Hippocampal formation (tissue), 2 donors: ENCODE measurements at regions not wholly inside any gene's neighbourhood (a gene's known extent, or its start where the extent isn't known, plus 50 kb on each side); places are given as distances from the start of the nearest gene placed in this dataset.
"Not testable (repeated sequence)": the region's sequence is repeated elsewhere in the genome, so short reads cannot be mapped to it uniquely, and the experiment has no call there.

Experiments
- DNase-seq, 2 donors: peaks; one replicate each; lab custom pipeline; 2025; lab: John Stamatoyannopoulos, UW

DNA sequence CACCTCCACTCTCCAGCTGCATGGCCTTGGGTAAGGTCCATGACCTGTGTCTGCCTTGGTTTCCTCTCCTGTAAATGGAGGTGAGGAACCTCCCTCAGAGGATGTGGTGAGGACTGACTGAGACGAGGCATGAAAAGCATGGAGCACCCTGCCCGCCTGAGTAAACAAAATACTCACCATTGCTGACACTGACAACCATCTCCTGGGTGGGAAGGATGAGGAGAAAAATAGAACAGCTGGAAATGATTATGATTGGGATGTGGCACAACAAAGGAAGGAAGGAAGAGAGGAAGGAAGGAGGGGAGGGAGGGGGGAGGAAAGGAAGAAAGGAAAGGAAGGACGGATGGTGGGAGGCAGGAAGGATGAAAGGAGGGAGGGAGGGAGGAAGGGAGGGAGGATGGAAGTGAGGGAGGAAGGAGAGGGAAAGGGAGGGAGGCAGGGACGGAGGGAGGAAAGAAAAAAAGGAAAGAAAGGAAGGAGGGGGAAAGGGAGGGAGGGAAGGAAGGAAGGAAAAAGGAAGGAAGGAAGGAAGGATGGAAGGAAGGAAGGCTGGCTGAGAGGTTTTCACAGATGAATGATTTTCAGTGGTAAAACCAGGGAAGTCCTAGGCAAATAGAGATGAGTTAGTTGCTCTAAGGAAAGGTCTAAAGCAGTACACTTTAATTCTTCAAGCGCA lies 276.5 kb upstream of the XYLT1 start:
- no peak for DNase-seq

DNA sequence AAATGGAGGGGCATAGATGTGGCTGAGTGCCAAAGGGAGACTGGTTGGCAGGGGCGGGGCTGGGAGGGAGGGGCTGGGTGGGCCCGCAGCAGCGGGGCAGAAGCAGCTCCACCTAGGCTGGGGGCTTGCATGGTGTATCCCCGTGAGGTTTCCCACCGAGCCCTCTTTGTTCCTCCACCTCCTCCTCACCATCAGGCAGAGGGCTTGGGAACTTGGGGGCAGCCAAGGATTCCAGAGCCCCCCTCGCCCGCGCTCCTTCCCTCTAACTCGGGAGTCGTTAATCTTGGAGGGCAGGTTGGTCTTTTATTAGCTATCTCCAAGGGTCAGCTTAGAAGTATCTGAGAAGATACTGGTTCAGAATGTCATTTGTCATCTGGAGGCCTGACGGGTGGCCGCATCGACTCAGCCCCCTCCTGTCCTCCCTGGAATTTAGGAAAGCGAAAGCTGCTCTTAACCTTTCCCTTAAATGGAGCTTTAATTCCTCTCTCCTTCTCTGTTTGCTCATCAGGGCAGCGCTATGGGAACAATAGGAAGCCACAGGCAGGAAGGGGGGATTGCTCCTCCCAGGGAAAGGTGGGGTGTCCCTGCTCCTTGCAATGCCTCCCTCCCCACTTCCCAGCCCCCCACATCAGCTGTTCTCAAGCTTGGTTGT lies 274.3 kb upstream of the XYLT1 start:
- DNase-seq, result no peak

DNA sequence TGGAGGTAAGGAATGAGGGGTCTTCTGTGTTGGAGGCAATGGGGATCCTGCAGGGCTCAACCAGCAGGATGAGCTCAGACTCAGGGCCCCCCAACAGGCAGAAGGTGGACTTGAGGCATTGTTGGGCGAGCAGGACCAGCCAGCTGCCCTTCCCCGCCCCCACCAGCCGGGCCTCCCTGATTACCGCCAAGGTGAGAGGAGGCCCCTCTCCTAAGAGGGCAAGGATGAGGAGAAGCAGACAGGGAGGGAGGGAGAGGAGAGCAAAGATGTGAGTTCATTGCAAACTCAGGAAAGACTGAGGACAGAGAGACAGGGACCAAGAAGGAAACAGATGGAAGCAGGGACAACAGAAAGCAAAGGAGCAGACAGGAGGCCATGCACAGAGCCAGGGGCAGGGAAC lies 272.8 kb upstream of the XYLT1 start:
- DNase-seq, result no peak

DNA sequence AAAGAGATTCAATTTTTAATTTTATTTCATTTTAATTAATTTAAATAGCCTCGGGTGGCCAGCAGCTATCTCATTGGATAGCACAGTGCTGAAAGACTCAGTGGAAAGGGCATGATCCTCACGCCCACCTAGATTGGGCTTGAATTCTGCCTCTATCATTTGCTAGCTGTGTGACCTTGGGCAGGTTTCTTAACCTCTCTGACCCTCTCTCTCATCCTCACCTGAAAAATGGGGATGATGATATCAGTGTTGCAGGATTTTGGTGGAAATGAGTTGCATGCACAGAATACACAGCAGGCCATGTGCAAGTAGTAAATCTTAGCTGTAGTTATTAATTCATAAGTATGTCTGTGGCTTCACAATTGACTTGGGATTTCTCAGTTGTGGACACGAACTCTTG lies 272.4 kb upstream of the XYLT1 start:
- DNase-seq, result no peak

DNA sequence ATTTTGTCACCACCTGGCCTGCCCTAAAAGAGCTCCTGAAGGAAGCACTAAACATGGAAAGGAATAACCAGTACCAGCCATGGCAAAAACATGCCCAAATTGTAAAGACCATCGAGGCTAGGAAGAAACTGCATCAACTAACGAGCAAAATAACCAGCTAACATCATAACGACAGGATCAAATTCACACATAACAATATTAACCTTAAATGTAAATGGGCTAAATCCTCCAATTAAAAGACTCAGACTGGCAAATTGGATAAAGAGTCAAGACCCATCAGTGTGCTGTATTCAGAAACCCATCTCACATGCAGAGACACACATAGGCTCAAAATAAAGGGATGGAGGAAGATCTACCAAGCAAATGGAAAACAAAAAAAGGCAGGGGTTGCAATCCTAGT lies 264.3 kb upstream of the XYLT1 start:
- DNase-seq, result not testable (repeated sequence)

DNA sequence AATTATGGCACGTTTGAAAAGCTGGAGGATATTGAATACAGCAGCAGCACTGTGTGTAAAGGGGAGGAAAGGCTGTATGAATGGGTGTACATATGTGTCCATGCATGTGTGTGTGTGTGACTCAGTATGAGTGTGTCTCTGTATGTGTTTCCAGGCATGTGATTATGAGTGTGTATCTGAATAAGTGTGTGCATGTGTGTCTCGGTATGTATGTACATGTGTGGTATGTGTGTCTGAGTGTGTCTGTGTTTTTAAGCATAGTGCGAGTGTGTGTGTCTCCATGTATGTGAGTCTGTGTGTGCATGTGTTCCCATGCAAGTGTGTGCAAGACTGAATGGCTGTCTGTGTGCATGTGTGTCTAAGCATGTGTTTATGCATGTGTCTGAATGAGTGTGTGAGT lies 259.1 kb upstream of the XYLT1 start:
- DNase-seq, result no peak

DNA sequence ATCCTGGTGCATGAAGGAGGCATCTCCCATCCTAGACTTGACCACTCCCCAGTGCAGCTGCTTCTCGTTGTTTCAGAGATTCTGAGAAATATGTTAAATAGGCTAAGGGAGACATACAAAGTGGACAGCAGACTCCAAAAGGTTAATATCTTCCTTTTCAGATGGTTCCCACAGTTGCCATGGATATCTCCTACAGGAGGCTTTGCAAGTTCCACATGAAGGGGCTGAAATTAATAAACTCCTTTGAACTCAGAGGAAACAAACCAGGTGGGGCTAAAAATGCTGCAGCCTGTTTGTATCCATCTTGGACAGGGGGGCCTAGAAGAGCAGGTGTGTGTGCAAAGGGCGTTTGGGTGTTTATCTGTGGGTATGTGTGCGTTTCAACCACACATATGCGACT lies 257.4 kb upstream of the XYLT1 start:
- DNase-seq, result no peak

DNA sequence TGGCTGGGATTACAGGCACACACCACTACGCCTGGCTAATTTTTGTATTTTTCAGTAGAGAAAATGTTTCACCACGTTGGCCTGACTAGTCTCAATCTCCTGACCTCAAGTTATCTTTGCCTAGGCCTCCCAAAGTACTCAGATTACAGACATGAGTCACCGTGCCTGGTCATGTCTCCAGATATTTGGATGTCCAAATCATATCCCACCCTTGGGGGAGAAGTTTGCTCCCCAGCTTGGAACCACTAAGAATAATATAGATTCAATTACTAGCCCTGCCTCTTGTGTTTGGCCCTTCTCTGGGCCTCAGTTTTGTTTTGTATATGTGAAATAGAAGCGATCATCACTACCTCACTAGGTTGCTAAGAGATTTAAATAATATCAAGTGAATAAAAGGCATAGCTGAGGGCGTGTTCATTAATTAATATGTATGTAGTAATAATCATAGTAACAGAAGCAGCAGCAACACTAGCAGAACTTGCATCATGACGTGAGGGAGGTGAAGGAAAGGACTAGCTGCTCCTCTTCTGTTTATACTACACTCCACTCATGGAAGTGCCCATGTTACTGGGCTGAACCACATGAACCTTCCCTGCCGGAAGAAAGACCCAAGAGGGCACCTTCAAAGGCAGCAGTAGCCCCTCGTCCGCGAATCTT lies 253.6 kb upstream of the XYLT1 start:
- no peak for DNase-seq

DNA sequence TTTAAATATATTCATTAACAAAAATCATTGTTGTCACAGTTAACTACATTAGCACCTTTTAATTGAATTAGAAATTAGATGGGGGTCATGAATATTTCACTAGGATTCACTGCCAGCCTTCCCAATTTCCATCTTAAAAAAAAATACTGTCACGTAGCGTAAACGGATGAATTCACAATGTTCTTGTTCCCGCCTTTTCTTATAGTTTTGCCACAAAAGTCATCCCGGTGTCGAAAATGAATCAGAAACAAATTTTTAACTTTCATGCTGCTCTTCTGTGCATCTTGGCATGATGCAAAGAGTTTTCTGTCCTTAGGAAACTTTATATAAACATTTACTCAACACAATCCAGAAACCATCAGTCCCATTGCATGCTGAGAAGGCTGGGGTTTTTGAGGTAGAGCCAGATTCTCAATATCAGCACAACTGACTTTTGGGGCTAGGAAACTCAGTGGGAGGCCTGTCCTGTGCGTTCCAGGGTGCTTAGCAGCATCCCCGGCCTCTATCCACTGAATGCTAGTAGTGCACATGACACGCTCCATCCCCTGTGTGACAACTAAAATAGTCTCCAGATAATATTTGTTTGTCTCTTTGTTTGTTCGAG lies 252.9 kb upstream of the XYLT1 start:
- no peak for DNase-seq

DNA sequence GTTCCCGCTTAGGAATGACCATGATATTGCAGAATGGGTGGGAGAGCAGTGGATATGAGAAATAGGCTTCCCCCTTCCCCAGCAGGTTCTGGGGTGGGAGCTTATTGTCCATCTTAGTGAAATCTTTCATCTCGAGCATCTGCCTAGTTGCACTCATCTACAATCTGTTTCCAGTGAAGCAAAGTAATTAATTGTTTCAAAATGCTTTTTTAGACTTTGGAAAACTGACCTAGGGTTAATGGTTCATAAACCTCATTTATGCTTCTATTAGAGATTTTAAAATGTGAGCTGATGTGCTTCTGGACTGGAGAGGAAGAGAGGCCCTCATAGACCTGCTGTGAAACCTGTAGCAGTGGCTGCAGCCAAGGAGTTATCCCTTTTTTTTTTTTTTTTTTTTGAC lies 247.7 kb upstream of the XYLT1 start:
- DNase-seq, result no peak

DNA sequence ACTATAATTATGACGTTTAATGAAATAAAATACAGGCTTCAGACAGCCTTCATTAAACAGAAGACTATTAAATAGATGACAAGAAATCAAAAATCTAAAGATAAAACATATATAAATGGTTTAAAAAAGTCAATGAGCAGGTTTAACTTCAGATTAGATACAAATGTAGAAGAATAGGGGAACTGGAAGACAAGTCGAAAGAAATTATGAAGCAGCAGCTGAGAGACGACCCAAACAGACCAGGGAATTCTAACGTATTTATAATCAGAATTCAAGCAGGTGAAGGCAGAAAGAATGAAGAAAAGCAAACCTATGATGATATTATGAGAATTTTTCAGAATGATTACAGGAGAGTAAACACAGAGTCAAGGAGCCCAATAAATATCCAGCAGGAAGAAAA lies 235.1 kb upstream of the XYLT1 start:
- no peak for DNase-seq

DNA sequence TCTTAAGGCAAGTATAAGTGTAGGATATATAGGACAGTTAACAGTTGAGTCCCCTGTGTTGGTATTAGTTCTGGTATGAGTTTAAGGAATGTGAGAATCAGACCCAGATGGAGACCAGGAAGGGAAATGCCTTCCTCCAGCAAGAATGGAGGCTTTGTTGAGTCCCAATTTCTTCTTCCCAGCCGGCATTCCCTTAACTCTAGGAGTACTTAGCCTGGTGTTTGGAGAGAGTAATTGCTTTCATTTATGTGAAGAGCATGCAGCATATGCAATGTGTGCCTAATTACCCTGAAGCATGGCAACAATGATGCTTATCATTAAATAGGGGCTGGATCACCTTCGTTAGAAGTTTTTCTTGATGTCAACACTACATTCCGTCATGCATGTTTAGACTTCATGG lies 225.9 kb upstream of the XYLT1 start:
- no peak for DNase-seq

DNA sequence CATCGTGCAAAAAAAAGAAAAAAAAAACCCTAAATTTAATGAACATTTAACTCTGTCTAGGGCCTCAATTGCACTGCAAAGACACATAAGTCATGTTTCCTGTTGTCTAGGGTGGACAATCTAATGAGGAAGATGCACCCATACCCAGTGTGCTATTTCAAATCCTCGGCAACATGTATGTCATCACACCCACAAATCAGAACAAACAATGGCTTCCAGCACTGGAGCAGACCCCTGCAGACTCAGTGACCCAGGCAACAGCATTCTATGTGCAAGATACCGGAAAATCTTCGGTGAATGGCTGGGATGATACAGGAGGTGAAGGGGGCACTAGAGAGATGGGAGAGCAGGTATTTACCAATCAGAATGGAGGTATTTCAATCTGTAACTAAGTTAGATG lies 221.7 kb upstream of the XYLT1 start:
- no peak for DNase-seq

DNA sequence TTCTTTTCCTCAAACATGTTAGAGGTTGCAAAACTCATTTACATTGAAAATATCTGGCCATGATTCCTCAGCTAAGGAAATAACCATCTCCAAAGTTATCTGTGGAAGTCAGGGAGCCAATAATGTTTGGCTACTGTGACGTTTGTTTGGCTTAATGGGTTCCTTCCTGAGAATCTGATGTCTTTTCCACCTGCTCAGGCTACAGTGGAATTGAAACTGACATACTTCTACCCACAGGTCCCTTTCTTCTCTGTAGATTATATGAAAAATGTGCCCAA lies 221.1 kb upstream of the XYLT1 start:
- no peak for DNase-seq

DNA sequence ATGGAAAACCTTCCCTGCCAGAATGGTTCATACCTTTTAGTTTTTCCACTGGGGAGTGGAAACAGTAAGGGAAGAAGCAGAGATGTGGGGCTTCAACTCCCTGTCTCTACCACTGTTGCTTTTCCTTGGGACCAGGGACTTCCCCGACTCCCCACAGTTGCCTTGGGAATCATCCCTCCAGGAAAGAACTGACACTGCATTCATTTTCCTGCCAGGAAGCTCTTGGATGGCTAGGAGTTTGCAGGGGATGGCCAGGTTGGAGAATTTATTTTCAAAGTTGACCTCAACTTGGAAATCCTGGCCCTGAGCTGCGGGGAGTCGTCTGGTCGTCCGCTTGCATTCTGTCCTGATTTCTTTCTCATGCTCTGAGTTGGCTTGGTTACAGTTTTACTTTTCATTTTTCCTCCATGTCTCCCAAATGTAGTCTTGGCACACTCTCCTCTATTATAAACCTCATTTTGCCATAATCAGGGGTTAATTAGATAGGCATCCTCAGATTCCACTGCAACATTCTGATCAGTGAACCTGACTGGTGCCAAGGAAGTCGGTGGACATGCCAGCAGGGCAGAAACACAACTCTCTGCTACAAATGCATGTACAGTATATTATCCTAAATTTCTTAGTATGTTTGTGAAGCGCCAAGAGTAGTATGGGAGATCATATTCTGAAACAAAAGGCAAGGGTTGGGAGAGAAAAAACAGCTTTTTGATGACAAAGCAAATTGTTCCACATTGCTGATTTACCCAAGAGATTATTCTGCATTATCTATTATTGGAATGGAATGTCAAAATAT lies 220.5 kb upstream of the XYLT1 start:
- no peak for DNase-seq

DNA sequence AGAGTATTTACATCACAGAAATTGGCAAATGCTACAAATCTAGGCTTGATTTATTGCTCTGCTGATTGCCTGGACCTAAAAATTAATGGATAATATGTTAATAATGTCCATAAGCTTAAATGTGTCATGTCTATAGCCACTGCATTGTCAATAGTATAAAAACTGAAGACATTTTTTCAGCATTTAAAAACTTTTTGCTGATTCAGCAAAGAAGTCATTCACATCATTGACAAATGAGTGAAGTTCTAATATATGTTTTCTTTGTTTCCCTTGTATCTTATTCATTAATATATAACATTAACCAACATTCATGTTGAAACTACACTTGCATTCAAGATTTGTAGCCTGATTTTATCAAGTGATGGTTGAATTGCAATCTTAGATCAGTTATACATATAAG lies 214.7 kb upstream of the XYLT1 start:
- no peak for DNase-seq

DNA sequence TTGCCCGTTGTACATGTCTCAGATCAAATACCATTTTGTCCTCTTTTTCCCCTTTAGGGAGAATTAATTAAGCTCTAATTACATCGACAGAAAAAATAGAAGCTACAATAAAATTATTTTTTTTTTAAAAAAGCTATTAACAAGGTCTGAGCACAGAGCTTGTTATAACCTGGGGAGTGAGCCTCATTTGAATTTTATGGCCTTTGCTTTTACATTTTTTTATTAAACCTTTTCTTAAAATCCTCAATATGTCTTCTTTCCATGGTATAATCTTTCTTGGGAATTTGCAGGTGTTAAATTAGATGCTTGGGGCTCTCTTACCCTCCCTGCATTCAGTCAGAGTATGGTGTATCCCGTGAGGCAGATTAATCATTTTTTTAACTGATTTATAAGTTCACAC lies 212.5 kb upstream of the XYLT1 start:
- no peak for DNase-seq

DNA sequence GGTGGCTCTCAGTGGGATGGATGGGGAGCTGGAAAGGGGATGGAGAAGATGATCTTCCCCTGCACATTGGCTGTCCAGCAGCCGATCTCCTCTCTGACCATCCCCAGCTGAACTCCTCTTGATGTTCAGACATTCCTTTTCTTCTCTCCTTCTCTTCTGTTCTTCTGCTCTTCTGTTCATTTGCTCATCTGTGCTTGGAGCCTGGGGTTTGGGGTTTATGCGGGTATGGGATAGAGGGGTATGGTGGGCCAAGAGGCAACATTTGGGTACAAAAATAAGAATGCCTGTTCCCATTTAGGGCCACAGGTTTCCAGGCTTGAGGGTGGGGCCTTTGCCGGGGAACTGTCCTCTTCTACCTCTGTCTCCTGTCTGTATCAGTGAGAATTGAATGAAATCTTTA lies 205.4 kb upstream of the XYLT1 start:
- DNase-seq, result no peak

DNA sequence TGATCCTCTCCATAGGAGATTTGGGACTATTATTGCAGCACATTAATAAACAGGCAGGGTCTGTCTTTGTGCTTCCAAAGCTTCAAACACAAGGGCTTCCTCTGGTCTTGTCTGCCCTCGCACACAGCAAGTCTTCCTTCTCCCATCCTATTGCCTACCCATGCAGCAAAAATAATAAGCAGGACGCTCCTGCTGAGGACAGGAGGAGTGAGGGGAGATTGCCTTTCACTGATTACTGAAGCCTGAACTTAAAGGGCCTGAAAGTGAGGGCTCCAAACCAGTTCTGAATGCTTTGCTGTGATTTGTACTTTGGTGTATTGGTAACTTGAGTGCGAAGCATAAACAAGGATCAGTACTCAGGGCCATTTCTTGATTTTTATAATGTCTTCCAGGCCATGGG lies 197.6 kb upstream of the XYLT1 start:
- DNase-seq, result no peak

DNA sequence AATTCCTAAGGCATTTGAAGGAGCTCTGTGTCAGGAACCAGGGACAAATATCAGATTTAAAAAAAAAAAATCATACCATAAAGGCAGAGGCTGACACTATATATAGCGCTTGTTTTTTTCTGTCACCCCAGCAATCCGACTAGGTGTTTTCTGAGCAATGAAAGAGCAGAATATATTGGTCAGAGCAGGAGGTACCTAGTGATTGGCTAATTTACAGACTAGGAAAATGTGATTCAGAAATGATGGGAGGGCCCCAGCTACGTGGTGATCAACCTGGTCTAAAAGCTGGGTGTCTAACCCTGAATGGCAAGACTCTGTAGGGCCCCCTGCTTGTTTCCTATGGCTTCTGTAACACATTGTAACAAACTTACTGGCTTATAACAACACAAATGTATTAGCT lies 195.5 kb upstream of the XYLT1 start:
- DNase-seq, result no peak

DNA sequence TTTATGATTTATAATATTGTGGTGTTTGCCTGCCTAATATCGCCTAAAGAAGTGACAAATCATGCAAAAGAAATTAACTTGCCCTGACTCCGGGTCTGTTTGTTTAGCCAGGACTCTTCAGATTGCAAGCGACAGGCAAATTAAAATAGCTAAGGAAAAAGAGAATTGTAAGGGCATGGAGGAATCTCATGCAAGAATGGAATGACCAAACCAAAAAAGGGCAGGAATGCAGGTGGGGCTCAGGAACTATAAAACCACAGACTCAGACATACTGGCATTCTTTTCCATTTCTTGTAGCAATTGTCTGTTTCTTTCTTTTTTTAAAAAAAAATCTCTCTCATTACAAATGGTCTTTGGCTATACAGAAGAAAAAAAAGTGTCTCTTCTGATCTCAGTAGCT lies 188.1 kb upstream of the XYLT1 start:
- DNase-seq, result no peak

DNA sequence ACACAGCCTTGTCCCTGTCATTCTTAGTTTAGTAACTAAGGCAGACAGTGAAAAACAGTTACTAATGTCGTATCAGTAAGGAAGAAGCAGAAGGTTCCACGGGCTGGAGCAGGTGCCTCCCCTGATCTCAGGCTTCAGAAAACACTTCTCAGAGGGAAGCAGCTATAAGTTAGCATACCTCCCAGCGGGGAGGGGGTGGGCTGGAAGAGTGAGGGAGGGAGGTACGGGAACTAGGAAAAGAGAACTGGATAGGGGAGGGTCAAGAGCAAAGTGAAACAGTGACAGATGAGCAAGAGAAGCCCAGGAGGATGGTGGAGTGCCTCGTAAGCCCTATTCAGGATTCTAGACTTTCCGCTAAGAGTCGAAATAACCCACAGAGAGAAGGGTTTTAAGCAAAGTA lies 186.3 kb upstream of the XYLT1 start:
- DNase-seq, result no peak

DNA sequence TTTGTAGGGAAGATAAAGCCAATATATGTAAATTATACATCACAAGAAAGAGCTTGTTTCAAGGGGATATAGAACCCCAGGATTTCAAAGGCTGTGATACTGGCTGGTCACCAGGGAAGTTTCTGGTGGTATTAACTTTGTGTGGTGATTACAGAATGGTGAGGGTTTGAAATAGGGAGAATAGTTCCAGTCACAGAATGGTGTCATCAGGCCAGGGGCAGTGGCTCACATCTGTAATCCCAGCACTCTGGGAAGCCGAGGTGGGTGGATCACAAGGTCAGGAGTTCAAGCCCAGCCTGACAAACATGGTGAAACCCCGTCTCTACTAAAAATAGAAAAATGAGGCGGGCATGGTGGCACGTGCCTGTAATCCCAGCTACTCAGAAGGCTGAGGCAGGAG lies 183.8 kb upstream of the XYLT1 start:
- DNase-seq, result no peak
